ENCODE measurements at regions not wholly inside any gene's neighbourhood (a gene's known extent, or its start where the extent isn't known, plus 50 kb on each side); places are given as distances from the start of the nearest gene placed in this dataset.

DNA sequence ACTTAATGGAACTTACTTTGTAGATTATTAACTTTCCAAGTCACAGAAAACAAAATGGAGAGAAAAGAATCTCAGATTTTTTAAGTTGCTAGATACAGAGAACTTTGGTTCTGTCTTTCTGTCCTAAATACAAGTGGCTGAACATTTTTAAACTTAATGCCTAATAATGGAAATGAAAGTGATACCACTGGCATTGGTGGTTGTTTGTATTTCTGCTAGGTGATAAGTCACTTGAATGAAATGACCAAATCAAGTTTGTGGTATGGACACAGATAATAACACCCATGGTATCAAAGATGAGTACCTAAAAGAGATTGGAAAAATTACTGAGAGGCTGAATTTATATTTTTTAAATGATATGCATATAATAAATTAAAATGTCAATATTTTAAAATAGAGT lies 502.1 kb downstream of the CNTN6 start:
- H3K9me3 ChIP-seq (ENCODE audit: insufficient read depth, low read depth, low read length): peaks cover 7% of the 10 kb centered on the region; the same call in 1 of the 2 replicates
- H3K9ac ChIP-seq (ENCODE audit: low read depth, low read length, poor library complexity, severe bottlenecking): no peak overlapping the region
- no peaks in the 10 kb centered on the region for H3F3A ChIP-seq (ENCODE audit: low read depth)
- H3K4me2 ChIP-seq (ENCODE audit: low read depth, low read length, poor library complexity, severe bottlenecking): no peak overlapping the region
- no peaks in the 10 kb centered on the region for H3K79me2 ChIP-seq (ENCODE audit: insufficient read depth, low read length)
- TF ChIP-seq, protein P1, sequence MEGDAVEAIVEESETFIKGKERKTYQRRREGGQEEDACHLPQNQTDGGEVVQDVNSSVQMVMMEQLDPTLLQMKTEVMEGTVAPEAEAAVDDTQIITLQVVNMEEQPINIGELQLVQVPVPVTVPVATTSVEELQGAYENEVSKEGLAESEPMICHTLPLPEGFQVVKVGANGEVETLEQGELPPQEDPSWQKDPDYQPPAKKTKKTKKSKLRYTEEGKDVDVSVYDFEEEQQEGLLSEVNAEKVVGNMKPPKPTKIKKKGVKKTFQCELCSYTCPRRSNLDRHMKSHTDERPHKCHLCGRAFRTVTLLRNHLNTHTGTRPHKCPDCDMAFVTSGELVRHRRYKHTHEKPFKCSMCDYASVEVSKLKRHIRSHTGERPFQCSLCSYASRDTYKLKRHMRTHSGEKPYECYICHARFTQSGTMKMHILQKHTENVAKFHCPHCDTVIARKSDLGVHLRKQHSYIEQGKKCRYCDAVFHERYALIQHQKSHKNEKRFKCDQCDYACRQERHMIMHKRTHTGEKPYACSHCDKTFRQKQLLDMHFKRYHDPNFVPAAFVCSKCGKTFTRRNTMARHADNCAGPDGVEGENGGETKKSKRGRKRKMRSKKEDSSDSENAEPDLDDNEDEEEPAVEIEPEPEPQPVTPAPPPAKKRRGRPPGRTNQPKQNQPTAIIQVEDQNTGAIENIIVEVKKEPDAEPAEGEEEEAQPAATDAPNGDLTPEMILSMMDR (conservative IDR thresholded peaks at IDR 0.05; ENCODE audit: low read length): no peak
- TF ChIP-seq EZH2phosphoT487 (IDR thresholded peaks at IDR 0.05; ENCODE audit: borderline replicate concordance): no peak
- H3K27me3 ChIP-seq (ENCODE audit: insufficient read depth, low read length, poor library complexity, severe bottlenecking): no peaks in the 10 kb centered on the region
- H3K36me3 ChIP-seq (ENCODE audit: insufficient read depth, low read length): no peaks in the 10 kb centered on the region
- H4K20me1 ChIP-seq (ENCODE audit: insufficient read depth, low read length, poor library complexity, severe bottlenecking): no peaks in the 10 kb centered on the region
- no peaks in the 10 kb centered on the region for H3K4me1 ChIP-seq (ENCODE audit: insufficient read depth, low read length, poor library complexity, severe bottlenecking)
- H2AFZ ChIP-seq (ENCODE audit: low read length): no peak overlapping the region
- no peak overlapping the region for H3K4me3 ChIP-seq (ENCODE audit: low read length, poor library complexity, severe bottlenecking)
- H3K9me2 ChIP-seq (replicated peaks; ENCODE audit: low read depth, low read length): no peaks in the 10 kb centered on the region

DNA sequence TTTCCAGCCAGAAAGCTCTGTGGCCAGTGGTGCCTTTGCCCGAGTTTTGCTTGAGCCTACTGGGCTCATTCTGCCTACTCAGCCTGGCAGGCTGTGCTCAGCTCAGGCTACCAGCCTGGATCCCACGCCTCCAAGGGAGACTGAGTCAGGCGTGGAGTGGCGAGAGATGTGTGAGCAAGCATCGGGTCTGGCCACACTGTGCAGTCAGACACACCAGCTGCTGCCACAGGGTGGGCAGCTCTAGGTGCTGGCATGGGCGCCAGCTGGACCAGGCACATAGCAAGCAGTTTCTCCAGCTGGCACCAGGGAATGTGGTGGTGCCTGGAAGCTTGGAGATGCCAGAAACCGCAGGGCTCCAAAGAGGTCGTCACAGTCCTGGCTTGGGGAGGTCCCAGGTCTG lies 498.5 kb upstream of the CNTN4 start:
- TF ChIP-seq EZH2phosphoT487 (IDR thresholded peaks at IDR 0.05; ENCODE audit: borderline replicate concordance): no peak
- TF ChIP-seq, protein P1 (conservative IDR thresholded peaks at IDR 0.05; ENCODE audit: low read length): no peak
- Histone ChIP-seq H3K27me3 (ENCODE audit: insufficient read depth, low read length, poor library complexity, severe bottlenecking) (no peaks in the 10 kb centered on the region), H3K4me2 (ENCODE audit: low read depth, low read length, poor library complexity, severe bottlenecking) (no peak overlapping the region), H3F3A (ENCODE audit: low read depth) (no peaks in the 10 kb centered on the region), H3K9ac (ENCODE audit: low read depth, low read length, poor library complexity, severe bottlenecking) (no peak overlapping the region), H3K4me3 (ENCODE audit: low read length, poor library complexity, severe bottlenecking) (no peak overlapping the region), H2AFZ (ENCODE audit: low read length) (no peak overlapping the region), H3K4me1 (ENCODE audit: insufficient read depth, low read length, poor library complexity, severe bottlenecking) (no peaks in the 10 kb centered on the region), H4K20me1 (ENCODE audit: insufficient read depth, low read length, poor library complexity, severe bottlenecking) (no peaks in the 10 kb centered on the region), H3K79me2 (ENCODE audit: insufficient read depth, low read length) (no peaks in the 10 kb centered on the region), H3K9me2 (replicated peaks; ENCODE audit: low read depth, low read length) (no peaks in the 10 kb centered on the region), H3K9me3 (ENCODE audit: insufficient read depth, low read depth, low read length) (peaks cover 11% of the 10 kb centered on the region), H3K36me3 (ENCODE audit: insufficient read depth, low read length) (no peaks in the 10 kb centered on the region)

DNA sequence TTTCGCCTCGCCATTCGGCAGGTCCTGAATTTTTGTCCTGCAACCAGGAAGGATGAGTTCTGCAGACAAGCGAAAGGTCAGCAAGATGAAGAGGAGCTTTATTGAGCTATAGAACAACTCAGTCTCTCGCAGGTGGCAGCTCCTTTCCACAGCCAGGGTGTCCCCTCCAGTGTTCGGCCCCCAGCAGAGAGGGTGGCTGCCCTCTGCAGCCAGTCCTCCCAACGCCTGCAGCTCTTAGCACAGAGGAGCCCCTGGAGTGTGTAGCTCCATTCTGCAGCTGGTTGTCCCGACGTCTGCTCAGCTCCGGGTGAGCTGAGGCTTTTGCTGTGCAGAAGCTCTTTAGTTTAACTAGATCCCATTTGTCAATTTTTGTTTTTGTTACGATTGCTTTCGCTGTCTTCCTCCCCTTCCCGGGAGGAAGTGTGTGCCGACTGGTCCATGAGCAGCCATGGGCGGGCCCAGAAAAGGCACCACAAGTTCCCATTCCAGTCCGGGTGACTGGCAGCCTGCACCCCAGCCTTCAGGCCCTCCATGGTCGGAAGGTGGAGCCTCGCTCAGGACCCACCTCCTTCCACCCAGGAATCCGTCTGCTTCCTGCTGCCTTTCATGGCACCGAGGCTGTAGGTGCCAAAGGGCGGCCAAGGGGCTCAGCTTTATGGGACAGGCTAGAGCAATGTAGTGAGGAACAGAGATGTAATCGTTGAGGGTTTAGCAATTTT lies 497.8 kb upstream of the CNTN4 start:
- Histone ChIP-seq H3K4me2 (ENCODE audit: low read depth, low read length, poor library complexity, severe bottlenecking) (no peak overlapping the region), H3K4me1 (ENCODE audit: insufficient read depth, low read length, poor library complexity, severe bottlenecking) (no peaks in the 10 kb centered on the region), H2AFZ (ENCODE audit: low read length) (no peak overlapping the region), H3K9me2 (replicated peaks; ENCODE audit: low read depth, low read length) (no peaks in the 10 kb centered on the region), H3K36me3 (ENCODE audit: insufficient read depth, low read length) (no peaks in the 10 kb centered on the region), H3K27me3 (ENCODE audit: insufficient read depth, low read length, poor library complexity, severe bottlenecking) (no peaks in the 10 kb centered on the region), H3K9ac (ENCODE audit: low read depth, low read length, poor library complexity, severe bottlenecking) (no peak overlapping the region), H4K20me1 (ENCODE audit: insufficient read depth, low read length, poor library complexity, severe bottlenecking) (no peaks in the 10 kb centered on the region), H3K4me3 (ENCODE audit: low read length, poor library complexity, severe bottlenecking) (no peak overlapping the region), H3K9me3 (ENCODE audit: insufficient read depth, low read depth, low read length) (peaks cover 11% of the 10 kb centered on the region), H3F3A (ENCODE audit: low read depth) (no peaks in the 10 kb centered on the region), H3K79me2 (ENCODE audit: insufficient read depth, low read length) (no peaks in the 10 kb centered on the region)
- no peak for TF ChIP-seq EZH2phosphoT487 (IDR thresholded peaks at IDR 0.05; ENCODE audit: borderline replicate concordance)
- TF ChIP-seq, protein P1 (conservative IDR thresholded peaks at IDR 0.05; ENCODE audit: low read length): no peak

Data from Loucy (cell line).